ENCODE measurements at regions not wholly inside any gene's neighbourhood (a gene's known extent, or its start where the extent isn't known, plus 50 kb on each side); places are given as distances from the start of the nearest gene placed in this dataset.

DNA sequence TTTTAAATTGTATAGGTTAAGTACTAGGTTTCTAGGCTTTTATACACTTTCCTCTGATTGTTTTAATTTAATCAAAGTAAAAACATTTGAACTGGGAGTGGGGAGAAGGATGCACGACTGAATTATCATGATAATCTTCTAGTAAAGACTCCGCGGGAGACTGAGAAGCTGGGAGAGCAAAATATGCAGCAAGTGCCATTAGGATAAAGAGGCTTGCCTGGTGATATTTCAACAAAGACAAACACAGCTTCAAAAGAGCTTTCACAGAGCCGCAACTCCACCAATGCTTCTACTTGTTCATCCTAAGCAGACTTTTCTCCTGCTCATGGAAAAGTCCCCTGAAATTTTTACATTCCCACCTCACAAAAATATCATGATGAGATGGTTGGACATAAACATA, 239.0 kb upstream of the PTBP2 start:
- TF ChIP-seq EZH2 (IDR thresholded peaks at IDR 0.05; ENCODE audit: insufficient read depth, poor library complexity, severe bottlenecking) (no peak), EZH2phosphoT487 (IDR thresholded peaks at IDR 0.05; ENCODE audit: insufficient read depth, low read depth) (no peak)
- Histone ChIP-seq H2AFZ (no peak overlapping the region), H4K20me1 (ENCODE audit: insufficient read depth) (no peaks in the 10 kb centered on the region), H3K9ac (no peak overlapping the region), H3K9me2 (ENCODE audit: insufficient read depth) (no peaks in the 10 kb centered on the region), H3K27me3 (replicated peaks; ENCODE audit: insufficient read depth) (no peaks in the 10 kb centered on the region), H3K4me1 (ENCODE audit: insufficient read depth) (peaks cover 4% of the 10 kb centered on the region; the same call in 1 of the 2 replicates), H3K36me3 (ENCODE audit: low read depth) (no peaks in the 10 kb centered on the region), H3K4me3 (no peak overlapping the region), H3K27ac (no peak overlapping the region), H3K79me2 (ENCODE audit: insufficient read depth) (no peaks in the 10 kb centered on the region), H3K4me2 (ENCODE audit: unreplicated experiment) (no peak overlapping the region), H3F3A (ENCODE audit: insufficient read depth) (no peaks in the 10 kb centered on the region), H3K9me3 (ENCODE audit: low read depth) (no peaks in the 10 kb centered on the region)
- in situ Hi-C loops (cut with MboI), result no loop called here
- WGBS, 2 experiments (ENCODE audit: low coverage in 1 of 2, low lambda C conversion rate in 2 of 2, missing lambda C conversion rate in 2 of 2), result 94 to 95% methylated on average over 4 of the region's 4 CpGs
- no peak for DNase-seq

DNA sequence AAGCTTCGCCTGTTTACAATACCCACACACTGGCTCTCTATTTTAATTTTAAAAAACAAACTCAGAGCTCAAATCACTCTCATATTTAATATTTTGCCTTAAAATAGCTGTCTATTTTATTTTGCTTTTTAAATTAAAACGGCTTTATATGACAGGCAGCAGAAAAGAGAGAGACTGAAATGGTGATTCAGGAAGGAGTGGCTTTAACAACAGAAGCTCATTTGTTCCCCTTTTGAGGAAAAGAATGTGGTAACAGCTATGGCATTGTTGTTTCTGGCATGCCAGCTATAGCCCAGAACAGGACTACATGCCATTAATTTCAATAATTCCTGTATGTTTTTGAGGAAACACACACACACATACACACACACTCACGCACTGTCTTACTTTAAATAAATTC, 234.2 kb upstream of the PTBP2 start:
- no peak overlapping the region for H3K4me2 ChIP-seq (ENCODE audit: unreplicated experiment)
- no peaks in the 10 kb centered on the region for H3K9me3 ChIP-seq (ENCODE audit: low read depth)
- WGBS, 2 experiments (ENCODE audit: low coverage in 1 of 2, low lambda C conversion rate in 2 of 2, missing lambda C conversion rate in 2 of 2), result 62 to 67% methylated on average over 3 of the region's 3 CpGs
- in situ Hi-C loops (cut with MboI), result no loop called here
- no peaks in the 10 kb centered on the region for H3K36me3 ChIP-seq (ENCODE audit: low read depth)
- no peak overlapping the region for H3K4me3 ChIP-seq
- no peaks in the 10 kb centered on the region for H4K20me1 ChIP-seq (ENCODE audit: insufficient read depth)
- H3K79me2 ChIP-seq (ENCODE audit: insufficient read depth), result no peaks in the 10 kb centered on the region
- no peak overlapping the region for H3K9ac ChIP-seq
- 0 out of 2 replicates have a peak overlapping the region, but pooled peaks have one; percentile 51 for H2AFZ ChIP-seq
- no peak overlapping the region for H3K27ac ChIP-seq
- TF ChIP-seq EZH2 (IDR thresholded peaks at IDR 0.05; ENCODE audit: insufficient read depth, poor library complexity, severe bottlenecking) (no peak), EZH2phosphoT487 (IDR thresholded peaks at IDR 0.05; ENCODE audit: insufficient read depth, low read depth) (no peak)
- peaks cover 4% of the 10 kb centered on the region; the same call in 1 of the 2 replicates for H3K4me1 ChIP-seq (ENCODE audit: insufficient read depth)
- no peaks in the 10 kb centered on the region for H3K9me2 ChIP-seq (ENCODE audit: insufficient read depth)
- H3K27me3 ChIP-seq (replicated peaks; ENCODE audit: insufficient read depth), result no peaks in the 10 kb centered on the region
- DNase-seq, result peak; percentile 42
- no peaks in the 10 kb centered on the region for H3F3A ChIP-seq (ENCODE audit: insufficient read depth)

DNA sequence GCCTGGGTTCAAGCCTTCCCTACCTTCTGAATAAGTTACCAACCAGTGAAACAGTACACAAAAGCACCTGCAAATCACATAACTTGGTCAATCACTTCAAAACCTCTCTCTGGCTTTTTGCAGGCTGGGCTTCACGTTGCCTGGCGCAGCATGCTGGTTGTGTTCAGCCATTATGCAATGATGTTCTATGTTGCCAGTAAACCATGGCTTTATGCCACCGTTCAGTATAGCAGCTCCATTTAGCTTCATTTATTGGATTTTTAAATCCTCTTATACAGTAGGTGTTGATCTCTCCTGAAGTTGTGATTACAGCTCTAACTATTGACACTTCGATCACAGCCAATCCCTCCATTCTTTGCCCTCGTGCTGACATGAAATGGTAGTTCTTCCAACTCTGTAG, 233.6 kb upstream of the PTBP2 start:
- Histone ChIP-seq H3K27me3 (replicated peaks; ENCODE audit: insufficient read depth) (no peaks in the 10 kb centered on the region), H3K4me2 (ENCODE audit: unreplicated experiment) (no peak overlapping the region), H3K36me3 (ENCODE audit: low read depth) (no peaks in the 10 kb centered on the region), H3F3A (ENCODE audit: insufficient read depth) (no peaks in the 10 kb centered on the region), H3K4me3 (no peak overlapping the region), H4K20me1 (ENCODE audit: insufficient read depth) (no peaks in the 10 kb centered on the region), H3K9me3 (ENCODE audit: low read depth) (no peaks in the 10 kb centered on the region), H3K9ac (no peak overlapping the region), H2AFZ (no peak overlapping the region), H3K27ac (no peak overlapping the region), H3K9me2 (ENCODE audit: insufficient read depth) (no peaks in the 10 kb centered on the region), H3K79me2 (ENCODE audit: insufficient read depth) (no peaks in the 10 kb centered on the region), H3K4me1 (ENCODE audit: insufficient read depth) (peaks cover 4% of the 10 kb centered on the region; the same call in 1 of the 2 replicates)
- WGBS, 2 experiments (ENCODE audit: low coverage in 1 of 2, low lambda C conversion rate in 2 of 2, missing lambda C conversion rate in 2 of 2), result 32 to 35% methylated on average over 5 of the region's 5 CpGs
- in situ Hi-C loops (cut with MboI), result no loop called here
- TF ChIP-seq EZH2 (IDR thresholded peaks at IDR 0.05; ENCODE audit: insufficient read depth, poor library complexity, severe bottlenecking) (no peak), EZH2phosphoT487 (IDR thresholded peaks at IDR 0.05; ENCODE audit: insufficient read depth, low read depth) (no peak)
- peak; percentile 52 for DNase-seq

- H3K4me2 ChIP-seq (ENCODE audit: unreplicated experiment), result no peak overlapping the region
- H4K20me1 ChIP-seq (ENCODE audit: insufficient read depth), result no peaks in the 10 kb centered on the region
Observed at GRCh38 chr1:96488777-96489176, 232.8 kb upstream of the PTBP2 start.

GRCh38 chr1:96492236-96492635, 229.3 kb upstream of the PTBP2 start:
- in situ Hi-C loops (cut with MboI), result no loop called here
- no peak for DNase-seq
- H4K20me1 ChIP-seq (ENCODE audit: insufficient read depth), result no peaks in the 10 kb centered on the region
- no peaks in the 10 kb centered on the region for H3K79me2 ChIP-seq (ENCODE audit: insufficient read depth)
- peaks cover 2% of the 10 kb centered on the region; the same call in 1 of the 2 replicates for H3K4me1 ChIP-seq (ENCODE audit: insufficient read depth)
- H3K4me2 ChIP-seq (ENCODE audit: unreplicated experiment), result no peak overlapping the region
- WGBS, 2 experiments (ENCODE audit: low coverage in 1 of 2, low lambda C conversion rate in 2 of 2, missing lambda C conversion rate in 2 of 2), result 83 to 84% methylated on average over 4 of the region's 4 CpGs
- no peak overlapping the region for H2AFZ ChIP-seq
- H3K4me3 ChIP-seq, result no peak overlapping the region
- no peaks in the 10 kb centered on the region for H3K27me3 ChIP-seq (replicated peaks; ENCODE audit: insufficient read depth)
- H3K9me2 ChIP-seq (ENCODE audit: insufficient read depth), result no peaks in the 10 kb centered on the region
- no peaks in the 10 kb centered on the region for H3F3A ChIP-seq (ENCODE audit: insufficient read depth)
- H3K9ac ChIP-seq, result no peak overlapping the region
- H3K36me3 ChIP-seq (ENCODE audit: low read depth), result no peaks in the 10 kb centered on the region
- no peaks in the 10 kb centered on the region for H3K9me3 ChIP-seq (ENCODE audit: low read depth)
- H3K27ac ChIP-seq, result no peak overlapping the region
- TF ChIP-seq EZH2 (IDR thresholded peaks at IDR 0.05; ENCODE audit: insufficient read depth, poor library complexity, severe bottlenecking) (no peak), EZH2phosphoT487 (IDR thresholded peaks at IDR 0.05; ENCODE audit: insufficient read depth, low read depth) (no peak)

More at GRCh38 chr1:96488777-96489176, 232.8 kb upstream of the PTBP2 start:
- H3K27me3 ChIP-seq (replicated peaks; ENCODE audit: insufficient read depth), result no peaks in the 10 kb centered on the region
- no peaks in the 10 kb centered on the region for H3K9me2 ChIP-seq (ENCODE audit: insufficient read depth)
- peaks cover 4% of the 10 kb centered on the region; the same call in 1 of the 2 replicates for H3K4me1 ChIP-seq (ENCODE audit: insufficient read depth)
- H3K4me3 ChIP-seq, result no peak overlapping the region
- H3K79me2 ChIP-seq (ENCODE audit: insufficient read depth), result no peaks in the 10 kb centered on the region
- no peak for TF ChIP-seq EZH2phosphoT487 (IDR thresholded peaks at IDR 0.05; ENCODE audit: insufficient read depth, low read depth)
- no peak for TF ChIP-seq EZH2 (IDR thresholded peaks at IDR 0.05; ENCODE audit: insufficient read depth, poor library complexity, severe bottlenecking)
- no peaks in the 10 kb centered on the region for H3K9me3 ChIP-seq (ENCODE audit: low read depth)
- no peak overlapping the region for H2AFZ ChIP-seq
- no peaks in the 10 kb centered on the region for H3F3A ChIP-seq (ENCODE audit: insufficient read depth)
- DNase-seq, result no peak
- WGBS, 2 experiments (ENCODE audit: low coverage in 1 of 2, low lambda C conversion rate in 2 of 2, missing lambda C conversion rate in 2 of 2), result 44 to 48% methylated on average over 2 of the region's 2 CpGs
- H3K36me3 ChIP-seq (ENCODE audit: low read depth), result no peaks in the 10 kb centered on the region
- H3K27ac ChIP-seq, result no peak overlapping the region
- in situ Hi-C loops (cut with MboI), result no loop called here
- H3K9ac ChIP-seq, result no peak overlapping the region
